ENCODE measurements at regions not wholly inside any gene's neighbourhood (a gene's known extent, or its start where the extent isn't known, plus 50 kb on each side); places are given as distances from the start of the nearest gene placed in this dataset.

DNA sequence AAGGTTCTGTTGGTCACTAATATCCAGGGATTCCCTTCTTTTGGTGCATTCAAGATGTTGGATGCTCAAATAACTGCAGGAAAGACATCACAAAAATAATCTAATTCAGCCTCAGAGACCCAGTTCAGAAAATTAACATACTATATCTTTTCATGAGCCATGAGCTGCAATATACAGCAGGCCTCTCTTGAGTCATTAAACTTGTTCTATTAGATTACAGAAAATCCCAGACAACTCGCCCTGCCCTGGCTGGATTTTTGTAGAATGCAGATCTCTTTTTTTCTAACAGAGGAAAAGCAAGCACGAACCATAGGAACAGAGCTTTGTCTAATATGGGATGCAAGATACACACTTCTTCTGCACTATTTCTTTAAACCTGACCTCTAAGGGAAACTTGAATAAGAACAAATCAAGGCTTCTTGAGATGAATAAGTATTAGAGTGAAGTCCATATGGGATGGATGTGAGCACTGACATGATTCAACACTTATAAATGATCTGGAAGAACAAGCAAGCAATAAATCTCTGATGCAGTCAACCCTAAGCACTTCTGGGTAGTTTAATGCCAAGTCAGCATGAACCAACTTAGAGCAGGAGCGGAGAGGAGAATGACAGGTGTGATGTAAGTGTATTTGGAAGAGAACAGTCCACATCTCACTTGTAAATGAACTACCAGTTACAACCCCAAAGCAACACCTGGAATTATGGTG lies 70.7 kb upstream of the GNAO1 start:
- H3K79me2 ChIP-seq (ENCODE audit: control insufficient read depth, insufficient read depth, low read length), result no peaks in the 10 kb centered on the region
- DNase-seq (ENCODE audit: low read depth, low spot score) (no peak), ATAC-seq (no peak), FAIRE-seq (no peak)
- ChIA-PET CTCF (no interaction called here), POLR2A (no interaction called here), RAD21 (ENCODE audit: unreplicated experiment) (no interaction called here), SMC1A (ENCODE audit: uncharacterized antibody, unreplicated experiment) (no interaction called here)
- H2AFZ ChIP-seq (ENCODE audit: control insufficient read depth, low read depth, low read length), result no peak overlapping the region
- no peaks in the 10 kb centered on the region for H3K4me1 ChIP-seq (ENCODE audit: control insufficient read depth, insufficient read depth, low read length)
- no peak overlapping the region for H3K9ac ChIP-seq (ENCODE audit: control insufficient read depth, insufficient read depth, low read length)
- in situ Hi-C loops (cut with MboI) (no loop called here), intact Hi-C loops (cut with micrococcal nuclease; ENCODE audit: unreplicated experiment) (no loop called here)
- no peak for TF ChIP-seq SREBF1 (IDR thresholded peaks at IDR 0.05; ENCODE audit: low read length)
- no peak for TF ChIP-seq EGR1 (IDR thresholded peaks at IDR 0.05; ENCODE audit: borderline replicate concordance in 1 of 2, low read depth in 2 of 2, low read length in 2 of 2)
- TF ChIP-seq, protein P1, sequence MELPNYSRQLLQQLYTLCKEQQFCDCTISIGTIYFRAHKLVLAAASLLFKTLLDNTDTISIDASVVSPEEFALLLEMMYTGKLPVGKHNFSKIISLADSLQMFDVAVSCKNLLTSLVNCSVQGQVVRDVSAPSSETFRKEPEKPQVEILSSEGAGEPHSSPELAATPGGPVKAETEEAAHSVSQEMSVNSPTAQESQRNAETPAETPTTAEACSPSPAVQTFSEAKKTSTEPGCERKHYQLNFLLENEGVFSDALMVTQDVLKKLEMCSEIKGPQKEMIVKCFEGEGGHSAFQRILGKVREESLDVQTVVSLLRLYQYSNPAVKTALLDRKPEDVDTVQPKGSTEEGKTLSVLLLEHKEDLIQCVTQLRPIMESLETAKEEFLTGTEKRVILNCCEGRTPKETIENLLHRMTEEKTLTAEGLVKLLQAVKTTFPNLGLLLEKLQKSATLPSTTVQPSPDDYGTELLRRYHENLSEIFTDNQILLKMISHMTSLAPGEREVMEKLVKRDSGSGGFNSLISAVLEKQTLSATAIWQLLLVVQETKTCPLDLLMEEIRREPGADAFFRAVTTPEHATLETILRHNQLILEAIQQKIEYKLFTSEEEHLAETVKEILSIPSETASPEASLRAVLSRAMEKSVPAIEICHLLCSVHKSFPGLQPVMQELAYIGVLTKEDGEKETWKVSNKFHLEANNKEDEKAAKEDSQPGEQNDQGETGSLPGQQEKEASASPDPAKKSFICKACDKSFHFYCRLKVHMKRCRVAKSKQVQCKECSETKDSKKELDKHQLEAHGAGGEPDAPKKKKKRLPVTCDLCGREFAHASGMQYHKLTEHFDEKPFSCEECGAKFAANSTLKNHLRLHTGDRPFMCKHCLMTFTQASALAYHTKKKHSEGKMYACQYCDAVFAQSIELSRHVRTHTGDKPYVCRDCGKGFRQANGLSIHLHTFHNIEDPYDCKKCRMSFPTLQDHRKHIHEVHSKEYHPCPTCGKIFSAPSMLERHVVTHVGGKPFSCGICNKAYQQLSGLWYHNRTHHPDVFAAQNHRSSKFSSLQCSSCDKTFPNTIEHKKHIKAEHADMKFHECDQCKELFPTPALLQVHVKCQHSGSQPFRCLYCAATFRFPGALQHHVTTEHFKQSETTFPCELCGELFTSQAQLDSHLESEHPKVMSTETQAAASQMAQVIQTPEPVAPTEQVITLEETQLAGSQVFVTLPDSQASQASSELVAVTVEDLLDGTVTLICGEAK (IDR thresholded peaks at IDR 0.05; ENCODE audit: borderline replicate concordance), result no peak
- TF ChIP-seq STAT3 (IDR thresholded peaks at IDR 0.05; ENCODE audit: low read depth, low read length), result no peak
- TF ChIP-seq, protein P2, sequence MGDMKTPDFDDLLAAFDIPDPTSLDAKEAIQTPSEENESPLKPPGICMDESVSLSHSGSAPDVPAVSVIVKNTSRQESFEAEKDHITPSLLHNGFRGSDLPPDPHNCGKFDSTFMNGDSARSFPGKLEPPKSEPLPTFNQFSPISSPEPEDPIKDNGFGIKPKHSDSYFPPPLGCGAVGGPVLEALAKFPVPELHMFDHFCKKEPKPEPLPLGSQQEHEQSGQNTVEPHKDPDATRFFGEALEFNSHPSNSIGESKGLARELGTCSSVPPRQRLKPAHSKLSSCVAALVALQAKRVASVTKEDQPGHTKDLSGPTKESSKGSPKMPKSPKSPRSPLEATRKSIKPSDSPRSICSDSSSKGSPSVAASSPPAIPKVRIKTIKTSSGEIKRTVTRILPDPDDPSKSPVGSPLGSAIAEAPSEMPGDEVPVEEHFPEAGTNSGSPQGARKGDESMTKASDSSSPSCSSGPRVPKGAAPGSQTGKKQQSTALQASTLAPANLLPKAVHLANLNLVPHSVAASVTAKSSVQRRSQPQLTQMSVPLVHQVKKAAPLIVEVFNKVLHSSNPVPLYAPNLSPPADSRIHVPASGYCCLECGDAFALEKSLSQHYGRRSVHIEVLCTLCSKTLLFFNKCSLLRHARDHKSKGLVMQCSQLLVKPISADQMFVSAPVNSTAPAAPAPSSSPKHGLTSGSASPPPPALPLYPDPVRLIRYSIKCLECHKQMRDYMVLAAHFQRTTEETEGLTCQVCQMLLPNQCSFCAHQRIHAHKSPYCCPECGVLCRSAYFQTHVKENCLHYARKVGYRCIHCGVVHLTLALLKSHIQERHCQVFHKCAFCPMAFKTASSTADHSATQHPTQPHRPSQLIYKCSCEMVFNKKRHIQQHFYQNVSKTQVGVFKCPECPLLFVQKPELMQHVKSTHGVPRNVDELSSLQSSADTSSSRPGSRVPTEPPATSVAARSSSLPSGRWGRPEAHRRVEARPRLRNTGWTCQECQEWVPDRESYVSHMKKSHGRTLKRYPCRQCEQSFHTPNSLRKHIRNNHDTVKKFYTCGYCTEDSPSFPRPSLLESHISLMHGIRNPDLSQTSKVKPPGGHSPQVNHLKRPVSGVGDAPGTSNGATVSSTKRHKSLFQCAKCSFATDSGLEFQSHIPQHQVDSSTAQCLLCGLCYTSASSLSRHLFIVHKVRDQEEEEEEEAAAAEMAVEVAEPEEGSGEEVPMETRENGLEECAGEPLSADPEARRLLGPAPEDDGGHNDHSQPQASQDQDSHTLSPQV (IDR thresholded peaks at IDR 0.05), result no peak
- no peak for TF ChIP-seq DPF2 (IDR thresholded peaks at IDR 0.05)
- TF ChIP-seq YY1 (IDR thresholded peaks at IDR 0.05; ENCODE audit: low read depth, low read length), result no peak
- TF ChIP-seq ZBED1 (IDR thresholded peaks at IDR 0.05; ENCODE audit: borderline replicate concordance), result no peak
- TF ChIP-seq CBFB (IDR thresholded peaks at IDR 0.05; ENCODE audit: low read depth), result no peak
- TF ChIP-seq EZH2 (IDR thresholded peaks at IDR 0.05; ENCODE audit: borderline replicate concordance, control insufficient read depth, low read depth, low read length), result no peak
- TF ChIP-seq POLR2AphosphoS2 (IDR thresholded peaks at IDR 0.05; ENCODE audit: low read depth, low read length), result no peak
- H3K36me3 ChIP-seq (ENCODE audit: control insufficient read depth in 2 of 2, insufficient read depth in 2 of 2, low read length in 1 of 2), result no peaks in the 10 kb centered on the region
- peaks cover 0 to under 1% of the 10 kb centered on the region in 2 experiments; a peak in 1 of 4 replicates for H3K27me3 ChIP-seq (replicated peaks in 1 of 2; ENCODE audit: control insufficient read depth in 2 of 2, insufficient read depth in 2 of 2, low read length in 1 of 2)
- H3K9me3 ChIP-seq (replicated peaks; ENCODE audit: control insufficient read depth, insufficient read depth, low read length), result no peaks in the 10 kb centered on the region
- H3K4me3 ChIP-seq, result no peak overlapping the region
- no TSS peak for BruUV-seq (replicated peaks)
- H4K20me1 ChIP-seq (ENCODE audit: control insufficient read depth, insufficient read depth), result no peaks in the 10 kb centered on the region
- H3K27ac ChIP-seq (ENCODE audit: control insufficient read depth, insufficient read depth), result no peak overlapping the region
- H3K4me2 ChIP-seq (ENCODE audit: control insufficient read depth, insufficient read depth), result no peak overlapping the region
- WGBS (ENCODE audit: insufficient coverage, insufficient replicate concordance, low lambda C conversion rate, missing lambda C conversion rate), result 12% methylated on average over 3 of the region's 3 CpGs

Data from GM12878 (cell line).